Activated gamma-delta T cell treated with Interleukin-2 at 50 U/mL for 16 hours (primary cell): ENCODE measurements at regions not wholly inside any gene's neighbourhood (a gene's known extent, or its start where the extent isn't known, plus 50 kb on each side); places are given as distances from the start of the nearest gene placed in this dataset.

Experiments
- DNase-seq: peaks from one replicate; pipeline ENCODE4 v3.0.0-alpha.2; 2020

GRCh38 chr15:70488941-70489848, 274.2 kb downstream of the UACA start:
- DNase-seq: no peak

DNA sequence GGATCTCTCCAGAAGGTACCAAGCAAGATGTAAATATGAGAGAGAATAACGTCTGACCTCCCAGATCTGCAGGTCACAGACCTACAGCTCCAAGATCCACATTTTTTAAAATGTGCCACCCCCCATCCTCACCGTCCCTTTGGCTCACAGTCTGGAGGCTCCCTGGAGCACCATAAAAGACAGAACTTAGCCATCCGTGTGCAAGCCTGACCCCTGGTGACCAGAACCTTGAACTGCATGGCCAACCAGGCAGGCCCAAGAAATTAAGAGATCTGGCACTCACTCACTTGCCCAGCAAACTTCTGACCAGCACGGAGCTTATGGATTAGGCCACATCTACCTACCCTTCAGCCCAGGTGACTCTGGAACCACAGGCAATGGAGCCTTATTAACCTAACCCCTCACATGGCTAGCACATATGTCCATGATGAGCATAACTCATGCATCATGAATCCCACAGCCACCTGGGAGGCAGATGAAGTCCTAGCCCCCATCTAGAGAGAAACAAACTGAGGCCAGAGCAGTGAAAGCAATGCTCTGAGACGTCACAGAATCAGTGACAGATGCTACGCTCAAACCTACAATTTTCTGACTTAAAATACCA, 275.3 kb downstream of the UACA start:
- DNase-seq: peak; percentile 69

- no peak for DNase-seq
Measured at GRCh38 chr15:70487387-70487740, 276.0 kb downstream of the UACA start.

DNA sequence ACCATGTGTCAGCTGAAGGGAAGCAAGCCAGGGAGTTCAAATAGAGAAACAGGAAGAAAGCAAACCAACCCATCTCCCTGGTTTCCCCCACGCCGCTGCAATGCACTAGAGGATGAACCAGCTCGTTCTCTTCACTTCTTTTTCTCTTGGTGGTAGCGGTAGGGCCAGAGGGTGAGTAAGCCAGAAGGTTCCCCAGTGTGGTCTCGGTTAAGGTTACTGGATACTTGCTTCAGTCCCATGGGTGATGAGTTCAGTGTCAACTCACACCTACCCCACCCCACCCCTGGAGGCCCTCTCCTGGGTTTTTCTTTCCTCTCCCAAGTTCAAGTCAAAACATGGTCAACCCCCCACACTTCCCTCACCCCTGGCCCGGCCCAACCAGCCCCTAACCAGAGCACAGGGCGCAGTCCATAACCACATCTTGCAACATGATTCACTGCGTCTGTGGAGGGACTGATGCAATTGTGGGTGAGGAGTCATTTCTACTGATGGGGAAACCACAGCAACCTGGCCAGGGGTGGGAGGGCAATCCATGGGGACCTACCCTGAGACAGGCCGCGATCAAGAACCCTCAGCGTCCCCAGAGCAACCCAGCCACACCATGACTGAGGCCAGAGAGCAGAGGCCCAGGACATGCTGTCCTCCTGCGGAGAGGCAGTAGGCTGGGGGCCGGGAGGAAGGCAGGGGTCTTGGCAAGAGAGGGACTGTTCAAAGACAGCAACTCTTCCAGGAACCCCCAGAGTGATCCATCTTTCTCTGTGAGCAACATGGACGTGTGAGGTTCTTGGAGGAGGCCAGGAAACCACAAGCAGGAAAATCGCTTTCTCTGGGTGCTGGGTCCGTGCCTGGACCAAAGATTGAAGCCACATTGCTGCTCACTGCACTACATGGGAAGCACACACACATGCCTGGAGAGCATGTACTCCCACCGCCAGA, 276.6 kb downstream of the UACA start:
- DNase-seq: peak; percentile 64

DNA sequence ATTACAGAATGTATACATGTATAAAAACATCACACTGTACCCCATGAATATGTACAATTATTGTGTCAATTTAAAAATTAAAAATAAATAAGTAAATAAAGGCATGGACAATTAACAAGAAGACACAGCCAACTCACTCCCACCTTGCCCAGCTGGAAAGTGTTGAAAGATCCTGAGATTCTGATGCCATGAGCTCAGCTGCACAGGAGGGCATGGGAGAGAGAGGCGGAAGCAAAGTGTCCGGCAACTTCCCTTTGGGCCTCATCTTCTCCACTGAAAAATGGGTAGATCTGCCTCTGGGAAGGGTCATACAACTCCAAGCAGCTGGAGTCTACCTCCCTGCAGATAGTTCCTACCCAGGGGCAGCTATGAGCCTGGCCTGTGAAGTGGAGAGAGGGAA, 277.3 kb downstream of the UACA start:
- DNase-seq: no peak

DNA sequence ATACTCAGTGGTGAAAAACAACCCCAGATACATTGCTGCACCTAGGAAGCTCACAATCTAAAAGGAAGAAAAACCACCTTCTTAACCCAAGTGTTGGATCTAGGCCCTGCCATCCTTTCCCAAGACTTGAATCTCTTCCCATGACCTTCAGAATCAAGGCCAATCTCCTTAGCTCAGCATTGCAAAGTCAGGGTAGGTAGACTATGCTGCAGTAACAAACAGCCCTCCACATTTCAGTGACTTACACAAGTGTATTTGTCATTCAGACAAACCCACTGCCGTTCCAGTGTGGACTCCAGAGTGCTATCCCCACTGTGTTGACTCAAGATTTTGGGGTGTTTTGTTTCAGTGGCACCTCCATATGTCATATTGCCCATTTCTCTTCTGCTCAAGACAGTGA, 278.4 kb downstream of the UACA start:
- DNase-seq: no peak

DNA sequence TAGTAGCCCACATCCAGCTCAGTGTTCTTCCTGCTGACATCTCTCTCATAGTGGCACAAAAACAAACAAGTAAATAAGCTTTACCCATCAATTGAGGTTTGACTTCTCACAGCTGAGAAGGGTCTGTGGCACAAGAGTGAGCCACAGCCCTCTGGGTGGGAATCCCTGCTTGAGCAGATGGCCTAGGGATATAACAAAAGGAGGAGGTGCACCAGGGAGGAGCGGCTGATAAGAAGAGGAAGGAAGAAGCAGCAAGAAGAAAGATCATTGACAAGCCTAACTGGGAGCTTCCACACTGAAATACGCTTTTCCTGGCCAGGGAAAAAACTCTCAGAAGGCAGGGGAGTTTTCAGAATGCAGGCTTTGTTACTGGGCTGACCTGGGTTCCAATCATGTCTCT, 279.8 kb downstream of the UACA start:
- no peak for DNase-seq

DNA sequence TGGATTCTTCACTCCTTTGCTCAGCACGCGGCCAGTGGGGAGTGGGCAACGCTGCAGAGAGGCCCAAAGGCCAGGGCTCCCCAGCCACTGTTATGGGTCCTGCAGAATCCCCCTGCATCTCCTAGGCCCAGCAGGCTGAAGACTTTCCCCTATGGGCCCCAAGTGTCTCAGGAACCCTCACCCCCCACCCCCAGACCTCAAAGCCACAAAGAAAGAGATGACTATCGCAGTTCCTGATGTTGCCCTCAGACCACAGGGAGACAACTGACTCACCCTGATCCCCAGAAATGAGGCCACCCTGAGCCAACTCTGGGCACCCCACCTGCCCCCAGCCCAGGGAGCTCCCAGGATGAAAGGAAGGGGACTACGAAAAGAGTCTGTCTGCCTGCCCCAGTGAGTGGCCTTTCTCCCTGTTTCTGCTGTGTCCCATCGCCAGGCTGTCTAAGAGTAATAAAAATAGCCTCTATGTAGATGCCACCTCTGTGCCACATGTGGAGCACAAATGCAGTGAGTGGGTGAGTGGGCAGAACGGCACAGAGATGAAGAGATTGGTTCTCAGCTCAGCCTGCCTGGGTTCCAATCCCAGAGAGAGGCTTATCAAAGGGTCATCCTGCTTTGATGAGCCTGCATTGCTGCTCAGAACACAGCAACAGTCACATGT, 283.0 kb downstream of the UACA start:
- DNase-seq: peak; percentile 64

GRCh38 chr15:70479785-70480184, 283.6 kb downstream of the UACA start:
- no peak for DNase-seq

DNA sequence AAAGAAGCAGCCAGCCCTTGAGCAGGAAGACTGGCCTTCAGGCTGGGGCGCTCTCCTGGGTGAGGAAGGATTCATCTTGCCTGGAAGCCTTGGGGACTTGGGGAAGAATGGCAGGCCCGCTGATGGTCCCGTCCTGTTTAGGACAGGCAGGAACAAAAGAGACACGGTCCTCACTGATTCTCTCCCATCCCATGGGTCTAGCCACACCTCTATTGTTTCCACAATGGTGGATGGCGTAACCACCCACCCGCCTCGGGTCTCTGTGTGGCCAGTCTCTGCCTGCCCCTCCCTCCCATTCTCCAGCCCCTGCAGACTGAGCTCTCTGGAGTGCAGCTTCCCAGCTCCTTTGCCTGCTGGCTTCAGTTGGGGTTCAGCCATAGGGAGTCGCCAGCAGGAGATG, 284.3 kb downstream of the UACA start:
- no peak for DNase-seq

DNA sequence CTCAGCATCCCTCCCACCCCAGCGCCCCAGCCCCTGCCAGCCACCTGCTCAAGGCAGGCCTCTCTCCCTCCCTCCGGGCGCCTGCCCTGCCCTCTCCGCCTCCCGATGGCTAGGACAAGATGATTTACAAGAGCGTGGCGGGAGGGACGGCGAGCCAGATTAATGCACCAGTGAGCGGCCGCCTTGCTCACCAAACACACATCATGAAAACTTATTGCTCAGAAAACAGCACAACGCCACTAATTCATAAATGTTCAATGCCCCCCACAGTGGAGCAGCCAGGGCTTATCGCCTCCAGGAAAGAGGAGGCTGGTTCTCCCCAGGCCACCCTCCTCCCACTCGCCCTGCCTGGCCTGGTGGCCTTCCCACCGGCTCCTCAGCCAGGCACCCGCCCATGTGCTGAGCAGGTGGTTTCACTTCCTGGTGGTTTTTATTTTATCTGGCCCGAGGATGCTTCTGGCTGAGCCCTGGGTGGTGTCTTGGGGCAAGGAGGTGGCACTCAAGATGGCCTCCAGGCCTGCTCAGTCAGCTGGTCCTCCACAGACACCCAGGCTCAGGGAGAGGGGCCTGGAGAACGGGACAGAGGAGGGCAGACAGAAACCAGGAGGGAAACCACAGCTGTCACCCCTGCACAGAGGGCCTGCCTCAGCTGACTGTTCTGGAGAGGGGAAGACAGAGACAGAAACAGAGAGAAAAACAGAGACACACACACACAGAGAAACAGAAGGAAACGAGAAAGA, 284.9 kb downstream of the UACA start:
- DNase-seq: no peak

- DNase-seq: no peak
Measured at GRCh38 chr15:70477750-70478250, 285.6 kb downstream of the UACA start.

DNA sequence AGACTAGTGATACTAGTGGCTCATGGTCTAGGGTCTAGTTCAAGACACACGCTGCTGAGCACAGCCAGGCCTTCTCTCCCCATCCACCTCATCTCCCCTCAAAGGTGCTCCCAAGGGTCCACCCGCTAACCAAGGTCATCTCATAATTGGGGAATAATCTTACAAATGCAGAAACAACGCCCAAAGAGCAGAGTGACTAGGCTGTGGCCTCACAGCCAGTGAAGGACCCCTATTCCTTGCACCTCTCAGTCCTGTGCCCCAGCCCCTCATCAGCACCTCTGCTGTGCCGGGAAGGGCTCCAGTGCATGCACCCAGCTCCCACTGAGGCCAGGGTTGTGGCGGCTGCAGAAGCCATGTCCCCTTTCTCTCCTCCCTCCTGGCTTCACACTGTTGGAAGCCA, 286.9 kb downstream of the UACA start:
- no peak for DNase-seq

GRCh38 chr15:70475921-70476320, 287.4 kb downstream of the UACA start:
- no peak for DNase-seq

DNA sequence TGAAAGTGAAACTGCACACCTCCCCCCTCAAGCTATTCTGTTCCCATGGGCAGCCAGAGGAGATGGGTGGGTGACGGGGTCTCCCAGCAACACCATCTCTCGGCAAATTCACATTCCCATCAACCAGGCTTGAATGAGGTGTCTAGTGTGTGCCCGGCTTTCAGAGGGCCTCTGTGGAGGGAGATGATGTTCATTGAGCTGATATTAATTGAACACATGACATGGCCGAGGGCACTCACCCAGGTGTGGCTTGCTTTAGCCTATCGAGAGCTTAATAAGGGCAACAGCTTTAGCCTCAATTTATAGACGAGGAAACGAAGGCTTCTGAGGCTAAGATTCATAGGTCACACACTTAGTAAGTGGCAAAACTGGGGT, 288.0 kb downstream of the UACA start:
- no peak for DNase-seq

GRCh38 chr15:70474471-70475406, 288.6 kb downstream of the UACA start:
- DNase-seq: peak; percentile 30

GRCh38 chr15:70473581-70474370, 289.6 kb downstream of the UACA start:
- DNase-seq: no peak

DNA sequence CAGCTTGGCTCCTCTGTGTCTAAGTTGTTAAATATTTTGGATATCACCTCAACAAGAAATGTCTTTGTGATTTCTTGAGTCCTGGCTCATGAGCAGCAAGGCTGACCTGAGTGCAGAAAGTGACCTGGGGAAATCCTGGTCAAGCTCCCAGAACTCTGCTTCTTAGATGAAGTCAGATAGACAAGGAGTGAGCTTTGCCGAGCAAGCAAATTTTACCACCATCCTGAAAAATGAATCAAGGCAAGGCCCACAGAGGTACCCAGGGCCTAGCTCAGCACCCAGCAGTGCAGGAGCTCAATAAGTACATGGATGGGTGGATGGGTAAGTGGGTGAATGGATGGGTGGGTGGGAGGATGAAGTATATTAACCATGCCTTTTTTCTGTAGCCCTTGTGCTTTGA, 291.8 kb downstream of the UACA start:
- no peak for DNase-seq

DNA sequence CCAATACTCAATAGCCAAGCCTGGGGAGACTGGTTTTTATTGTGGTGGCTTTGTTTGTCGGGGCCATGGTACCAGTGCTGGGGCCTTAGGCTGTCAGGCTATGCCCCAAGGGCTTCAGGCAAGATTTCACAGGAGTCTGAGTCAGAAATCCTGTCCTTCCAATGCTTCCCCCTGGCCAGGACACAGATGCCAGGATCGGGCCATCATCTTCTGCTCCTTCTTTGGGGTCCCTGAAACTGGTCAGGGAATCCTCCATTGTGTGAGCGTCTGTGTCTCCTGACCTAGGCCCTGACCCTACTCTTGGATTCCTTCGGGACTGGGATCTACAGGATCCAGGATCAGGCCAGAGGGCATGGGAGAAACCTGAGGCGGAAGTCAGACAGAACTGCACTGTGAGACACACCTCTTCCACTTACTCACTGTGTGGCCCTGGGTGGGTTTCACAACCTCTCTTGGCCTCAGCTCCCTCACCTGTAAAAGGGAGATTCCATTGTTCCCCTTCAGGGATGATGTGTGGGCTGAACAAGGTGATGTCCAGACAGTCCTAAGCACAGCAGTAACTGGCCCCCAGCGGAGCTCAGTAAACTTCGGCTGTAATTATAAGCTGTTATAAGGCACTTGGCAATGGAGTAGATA, 292.7 kb downstream of the UACA start:
- DNase-seq: no peak
